ENCODE measurements at regions not wholly inside any gene's neighbourhood (a gene's known extent, or its start where the extent isn't known, plus 50 kb on each side); places are given as distances from the start of the nearest gene placed in this dataset.

DNA sequence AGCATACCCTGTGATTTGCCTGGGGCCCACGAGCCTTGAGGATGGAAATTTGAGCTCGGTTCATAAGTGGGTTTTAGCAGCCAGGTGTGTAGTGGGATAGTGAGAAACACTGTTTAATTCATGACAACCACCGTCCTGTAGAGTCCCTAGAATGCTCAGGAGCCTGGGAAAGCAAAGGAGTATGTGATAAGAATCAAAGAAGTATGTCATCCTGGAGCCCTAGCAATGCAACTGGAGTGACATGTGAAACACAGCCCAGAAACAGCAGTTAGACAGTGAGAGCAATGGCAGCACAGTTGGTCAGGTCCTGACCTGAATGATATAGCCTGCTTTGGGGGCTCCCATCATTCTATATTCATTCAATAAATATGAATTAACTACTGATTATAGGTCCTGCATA, 161.2 kb upstream of the ECI2 start:
- no peak for DNase-seq (ENCODE audit: low read depth in 2 of 2)

DNA sequence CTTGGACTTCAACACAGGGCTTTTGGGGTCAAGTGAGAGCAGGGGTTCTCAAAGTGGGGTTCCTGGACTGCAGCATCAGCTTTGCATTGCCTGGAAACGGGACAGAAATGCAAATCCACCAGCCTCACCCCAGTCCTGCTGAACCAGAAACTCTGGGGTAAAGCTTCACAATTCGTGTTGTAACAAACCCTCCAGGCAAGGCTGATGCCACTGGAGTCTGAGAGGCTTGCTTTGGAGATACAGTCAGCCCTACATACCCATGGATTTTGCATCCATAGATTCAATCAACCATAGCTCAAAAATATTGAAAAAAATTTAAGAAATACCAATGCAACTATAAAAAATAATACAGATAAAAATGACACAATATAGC, 160.4 kb upstream of the ECI2 start:
- DNase-seq (ENCODE audit: low read depth in 2 of 2), result no peak

DNA sequence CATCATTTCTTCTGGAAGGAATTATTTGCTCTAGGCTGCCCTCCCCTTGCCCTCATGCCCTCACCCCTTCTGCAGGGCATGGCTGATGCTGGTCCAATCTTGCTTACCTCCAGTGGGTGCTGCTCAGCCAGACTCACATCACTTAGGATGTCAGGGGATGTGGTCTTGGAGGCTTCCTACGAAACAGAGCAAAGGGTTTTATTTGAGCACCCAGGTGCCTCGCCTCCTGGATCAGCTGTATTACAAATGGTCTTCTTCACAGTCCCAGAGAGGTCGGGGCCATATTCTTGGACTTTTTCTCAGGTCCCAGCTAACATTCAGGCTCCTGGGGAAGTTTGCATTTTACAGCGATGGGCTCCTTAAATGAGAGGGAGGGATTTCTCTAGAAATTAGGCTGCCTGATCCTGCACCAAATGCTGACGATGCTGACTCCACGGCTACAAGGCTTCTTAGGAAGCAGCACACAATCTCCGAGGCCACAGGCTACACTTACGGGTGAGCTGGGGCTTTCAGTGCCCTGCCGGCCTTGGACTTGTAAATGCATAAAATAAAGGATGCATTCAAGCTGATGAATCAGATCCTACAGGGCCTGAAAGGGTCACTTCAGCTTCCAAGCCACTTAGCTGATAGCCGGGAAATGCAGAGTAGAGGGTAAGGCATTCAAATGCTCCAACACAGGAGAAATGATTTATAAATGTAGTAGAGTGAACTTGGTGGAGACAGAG, 159.8 kb upstream of the ECI2 start:
- DNase-seq (ENCODE audit: low read depth in 2 of 2), result no peak

DNA sequence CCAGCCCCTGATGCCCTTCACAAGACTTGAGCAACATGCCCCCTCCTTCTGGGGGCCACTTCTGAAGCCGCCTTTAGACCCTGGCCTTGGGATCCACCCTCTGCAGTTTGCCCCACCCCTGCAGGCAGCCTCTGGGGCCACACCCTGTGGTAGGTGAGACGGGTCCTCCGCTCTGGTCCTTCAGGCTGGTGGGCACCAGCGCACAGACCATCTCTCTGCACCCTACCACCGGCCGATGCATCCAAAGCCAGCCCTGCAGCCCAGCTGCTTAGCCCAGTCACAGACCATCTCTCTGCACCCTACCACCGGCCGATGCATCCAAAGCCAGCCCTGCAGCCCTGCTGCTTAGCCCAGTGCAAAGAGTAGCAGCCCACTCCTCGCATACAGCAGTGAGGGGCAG, 159.3 kb upstream of the ECI2 start:
- no peak for DNase-seq (ENCODE audit: low read depth in 2 of 2)

DNA sequence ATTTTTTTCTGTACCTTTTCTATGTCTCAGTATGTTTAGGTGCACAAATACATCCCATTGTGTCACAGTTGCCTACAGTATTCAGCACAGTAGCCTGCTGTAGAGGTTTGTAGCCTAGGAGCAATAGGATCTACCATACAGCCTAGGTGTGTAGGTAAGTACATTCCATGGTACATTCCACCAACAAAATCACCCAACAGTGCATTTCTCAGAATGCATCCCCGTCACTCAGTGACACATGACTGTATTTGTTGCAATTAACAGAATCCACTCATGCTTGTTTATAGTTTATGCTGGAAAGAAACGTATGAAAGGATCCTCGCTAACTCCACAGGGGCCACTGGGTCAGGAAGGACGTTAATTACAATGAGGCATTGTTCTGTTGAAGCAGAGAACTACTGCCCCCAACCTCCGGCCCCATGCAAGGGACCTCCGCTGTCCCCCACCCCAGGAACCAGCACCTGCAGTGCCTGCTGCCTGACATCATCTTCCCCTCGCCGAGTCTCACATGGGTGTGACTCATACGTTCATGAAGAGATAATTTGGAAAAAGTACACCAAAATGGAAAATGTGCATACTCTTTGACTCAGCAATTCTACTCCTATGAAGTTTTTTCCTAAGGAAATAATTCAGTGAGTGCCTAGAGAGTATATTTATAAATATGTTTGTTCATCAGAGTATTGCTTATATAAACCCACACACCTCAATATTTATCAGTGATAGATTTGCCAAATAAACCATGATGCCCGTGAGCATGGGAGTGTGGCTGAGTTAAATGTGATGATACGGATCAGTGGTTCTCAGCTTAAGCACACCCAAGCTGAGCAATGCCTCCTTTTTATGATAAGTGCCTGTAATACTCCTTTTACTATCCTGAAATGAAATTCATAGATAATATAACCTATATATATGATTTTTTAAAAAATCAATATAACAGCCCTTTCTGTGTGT, 156.4 kb upstream of the ECI2 start:
- DNase-seq (ENCODE audit: low read depth in 2 of 2), result no peak

DNA sequence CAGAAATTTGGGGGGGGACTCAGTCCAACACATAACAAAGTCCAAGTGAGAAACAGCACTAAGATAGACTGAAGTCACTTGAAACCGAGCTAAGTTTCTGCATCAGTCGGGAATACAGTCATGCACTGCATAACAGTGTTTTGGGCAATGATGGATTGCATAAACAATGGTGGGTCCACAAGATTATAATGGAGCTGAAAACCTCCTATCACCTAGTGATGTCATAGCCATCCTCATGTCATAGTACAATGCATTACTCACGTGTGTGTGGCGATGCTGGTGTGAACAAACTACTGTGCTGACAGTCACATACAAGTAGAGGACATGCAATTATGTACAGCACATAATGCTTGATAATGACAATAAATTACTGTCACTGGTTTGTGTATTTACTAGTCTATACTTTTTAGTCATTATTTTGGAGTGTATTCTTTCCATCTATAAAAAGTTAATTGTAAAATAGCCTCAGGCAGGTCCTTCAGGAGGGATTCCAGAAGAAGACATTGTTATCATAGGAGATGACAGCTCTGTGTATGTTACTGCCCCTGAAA, 154.5 kb upstream of the ECI2 start:
- DNase-seq (ENCODE audit: low read depth in 2 of 2), result no peak

DNA sequence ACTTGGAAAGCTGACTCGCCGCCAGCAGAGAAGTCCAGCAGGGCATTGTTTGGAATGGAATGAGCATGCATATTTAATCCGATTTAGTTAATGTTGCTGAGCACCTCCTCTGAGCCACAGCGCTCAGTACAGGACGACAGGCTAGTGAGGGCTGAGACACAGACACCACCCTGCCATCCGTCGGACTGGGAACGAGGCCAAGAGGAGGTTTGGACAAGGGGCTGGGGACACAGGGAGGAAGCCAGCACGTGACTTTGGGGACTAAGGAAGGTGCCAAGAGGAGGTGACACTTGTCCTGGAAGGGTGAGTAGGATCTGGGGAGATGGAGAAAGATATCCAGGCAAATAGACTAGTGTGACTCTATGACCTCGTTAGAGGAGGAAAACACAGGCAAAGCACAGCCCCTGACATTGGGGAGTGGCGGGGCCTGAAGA, 152.5 kb upstream of the ECI2 start:
- DNase-seq (ENCODE audit: low read depth in 2 of 2), result no peak

DNA sequence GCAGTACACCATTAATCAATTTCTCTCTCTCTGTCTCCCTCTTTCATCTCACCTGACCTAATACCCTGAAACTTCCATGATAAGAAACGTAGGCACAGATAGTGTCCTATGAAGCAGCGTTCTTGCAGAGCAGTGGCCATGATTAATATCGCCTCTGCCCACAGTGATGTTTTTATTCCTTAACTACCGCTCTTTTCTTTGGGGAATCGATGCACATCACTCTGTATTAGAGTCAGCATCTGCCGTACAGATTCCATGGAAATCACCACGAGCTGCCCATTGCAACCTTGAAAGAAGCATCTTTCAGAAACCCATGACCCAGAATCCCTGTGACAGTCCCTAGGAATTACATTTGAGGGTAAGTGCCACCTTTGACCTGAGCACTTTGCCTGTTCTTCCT, 152.0 kb upstream of the ECI2 start:
- no peak for DNase-seq (ENCODE audit: low read depth in 2 of 2)

DNA sequence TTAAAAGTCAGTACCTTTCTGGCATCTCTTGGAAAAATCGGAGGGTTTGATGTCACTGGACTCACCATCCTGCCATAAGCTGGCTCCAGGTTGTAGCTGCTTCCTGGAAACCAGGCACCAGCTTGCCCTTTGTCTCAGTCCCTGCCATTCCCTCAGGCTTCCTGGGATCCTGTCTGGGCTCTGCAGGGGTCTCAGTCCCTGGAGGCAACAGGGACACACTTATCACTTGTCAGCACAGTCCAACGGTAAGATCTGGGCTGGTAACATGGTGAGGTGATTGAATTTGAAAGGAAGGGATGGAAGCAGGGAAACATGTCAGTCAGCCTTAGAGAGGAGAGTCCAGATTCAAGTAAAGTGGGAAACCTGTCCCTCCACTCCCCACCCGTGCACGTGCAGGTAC, 147.6 kb upstream of the ECI2 start:
- no peak for DNase-seq (ENCODE audit: low read depth in 2 of 2)

DNA sequence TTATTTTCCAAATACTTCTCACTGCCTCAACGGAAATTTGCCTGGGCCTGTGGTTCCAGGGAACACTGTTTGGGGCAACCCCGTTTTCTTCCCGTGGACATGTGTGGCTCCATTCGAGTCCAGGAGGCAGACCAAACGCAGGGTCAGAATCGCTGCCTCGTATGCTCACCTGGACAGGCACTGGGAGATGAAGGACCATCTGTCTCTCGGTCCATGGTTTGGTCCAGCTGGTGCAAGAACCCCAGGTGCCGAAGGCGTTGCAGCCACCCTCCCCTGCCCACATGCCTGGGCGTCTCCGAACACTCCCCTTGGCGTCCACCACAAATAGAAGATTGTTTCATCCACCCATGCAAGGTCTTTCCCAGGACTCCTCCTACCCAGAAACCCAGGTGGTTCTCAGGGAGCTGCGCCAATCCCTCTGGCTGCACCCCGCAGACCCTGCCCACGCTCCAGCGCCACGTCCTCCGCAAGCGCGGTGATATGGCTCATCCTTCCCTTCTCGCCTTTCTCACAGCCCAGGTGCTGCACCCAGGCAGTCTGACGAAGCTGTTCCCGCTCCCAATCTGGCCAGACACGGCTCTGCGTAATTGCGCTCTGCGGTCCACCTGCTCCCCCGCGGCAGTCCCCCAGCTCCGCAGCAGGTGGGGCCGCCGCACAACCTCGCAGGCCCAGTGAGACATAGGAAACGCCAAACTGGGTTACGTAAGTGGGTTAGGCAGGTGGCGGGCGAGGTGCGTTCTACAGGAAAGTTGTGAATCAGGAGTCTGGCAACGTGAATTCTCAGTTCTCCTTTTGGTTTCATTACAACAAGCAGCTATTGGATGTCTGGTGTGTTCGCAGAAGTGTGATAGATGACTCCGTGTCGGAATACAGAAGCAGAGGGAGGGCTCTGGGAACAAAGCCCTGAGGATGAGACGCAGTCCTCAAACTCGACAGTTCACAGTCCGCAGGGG, 146.2 kb upstream of the ECI2 start:
- peak in 1 of 2 donors; percentile 10 for DNase-seq (ENCODE audit: low read depth in 2 of 2)

DNA sequence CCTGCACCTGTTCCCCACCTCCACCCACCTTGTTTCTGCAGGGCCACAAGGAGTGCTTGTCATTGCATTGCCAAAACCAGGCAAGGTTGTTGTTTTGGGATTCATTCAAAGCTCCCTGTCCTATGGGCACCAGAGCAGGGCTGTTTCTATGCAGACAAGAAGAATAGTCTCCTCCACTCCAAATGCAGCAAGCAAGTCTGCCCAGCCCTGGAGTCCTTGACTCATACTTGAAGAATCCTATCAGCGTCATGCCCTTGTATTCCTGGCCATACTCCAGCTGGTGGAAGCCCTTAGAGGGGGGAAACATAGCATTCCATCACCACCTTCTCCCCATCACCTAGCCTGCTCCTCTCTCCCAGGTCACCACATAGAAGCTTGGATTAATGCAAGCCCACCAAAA, 145.3 kb upstream of the ECI2 start:
- no peak for DNase-seq (ENCODE audit: low read depth in 2 of 2)

DNA sequence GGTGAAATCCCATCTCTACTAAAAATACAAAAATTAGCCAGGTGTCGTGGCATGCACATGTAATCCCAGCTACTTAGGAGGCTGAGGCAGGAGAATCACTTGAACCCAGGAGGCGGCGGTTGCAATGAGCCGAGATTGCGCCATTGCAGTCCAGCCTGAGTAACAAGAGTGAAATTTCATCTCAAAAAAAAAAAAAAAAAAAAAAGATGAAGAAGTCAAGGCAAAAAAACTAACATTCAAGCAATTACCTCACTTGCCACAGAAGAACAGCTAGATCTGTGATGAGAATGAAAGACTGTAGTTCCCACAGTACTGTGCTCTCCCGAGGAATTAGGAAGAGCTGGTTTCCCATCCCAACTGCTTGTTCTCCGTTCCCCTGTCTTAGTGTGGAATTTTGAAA, 144.7 kb upstream of the ECI2 start:
- DNase-seq (ENCODE audit: low read depth in 2 of 2), result no peak

DNA sequence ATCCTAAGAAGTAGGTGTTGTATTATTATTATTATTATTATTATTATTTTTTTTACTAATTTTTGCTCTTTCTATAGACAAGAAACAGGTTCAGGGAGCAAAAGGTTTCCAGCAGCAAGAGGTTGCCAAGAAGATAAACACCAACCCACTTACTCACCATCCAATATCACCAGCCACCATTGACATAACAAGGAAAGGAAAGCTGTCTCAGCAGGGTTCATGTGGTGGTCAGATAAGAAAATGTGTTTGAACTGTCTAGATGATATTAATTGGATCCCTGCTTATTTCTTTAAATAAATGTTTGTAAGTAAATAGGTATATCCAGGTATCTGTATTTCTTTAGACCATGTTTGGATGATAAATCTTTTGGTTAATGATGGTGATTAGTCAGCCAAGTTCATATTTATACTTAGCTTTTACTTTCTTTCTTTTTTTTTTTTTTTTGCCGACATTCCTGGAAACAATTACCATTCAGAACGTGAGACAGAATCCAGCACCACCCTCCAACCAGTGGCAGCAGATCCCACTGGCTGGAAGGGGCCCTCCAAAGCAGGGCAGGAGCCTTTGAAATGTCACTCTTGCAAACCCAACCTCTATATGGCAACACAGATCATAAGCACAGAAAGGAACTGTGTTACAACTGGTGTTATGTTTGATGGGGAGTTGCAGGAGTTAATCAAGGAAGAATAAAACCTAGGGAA, 139.2 kb upstream of the ECI2 start:
- DNase-seq (ENCODE audit: low read depth in 2 of 2), result no peak

DNA sequence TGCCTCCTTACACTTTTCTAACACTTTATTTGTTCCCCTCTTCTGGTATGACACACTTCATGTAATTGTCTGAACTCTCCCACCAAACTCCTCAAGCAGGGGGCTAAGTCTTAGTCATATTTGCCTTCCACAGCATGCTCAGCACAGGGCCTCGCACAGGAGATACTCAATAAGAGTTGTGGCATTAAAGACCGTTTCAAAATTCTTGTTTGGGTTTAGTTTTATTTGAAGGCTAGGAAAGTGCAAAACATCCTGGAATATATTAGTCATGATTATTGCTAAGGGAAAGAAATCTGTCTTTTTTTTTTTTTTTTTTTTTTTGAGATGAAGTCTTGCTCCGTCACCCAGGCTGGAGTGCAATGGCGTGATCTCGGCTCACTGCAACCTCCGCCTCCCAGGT, 137.6 kb upstream of the ECI2 start:
- DNase-seq (ENCODE audit: low read depth in 2 of 2), result no peak

DNA sequence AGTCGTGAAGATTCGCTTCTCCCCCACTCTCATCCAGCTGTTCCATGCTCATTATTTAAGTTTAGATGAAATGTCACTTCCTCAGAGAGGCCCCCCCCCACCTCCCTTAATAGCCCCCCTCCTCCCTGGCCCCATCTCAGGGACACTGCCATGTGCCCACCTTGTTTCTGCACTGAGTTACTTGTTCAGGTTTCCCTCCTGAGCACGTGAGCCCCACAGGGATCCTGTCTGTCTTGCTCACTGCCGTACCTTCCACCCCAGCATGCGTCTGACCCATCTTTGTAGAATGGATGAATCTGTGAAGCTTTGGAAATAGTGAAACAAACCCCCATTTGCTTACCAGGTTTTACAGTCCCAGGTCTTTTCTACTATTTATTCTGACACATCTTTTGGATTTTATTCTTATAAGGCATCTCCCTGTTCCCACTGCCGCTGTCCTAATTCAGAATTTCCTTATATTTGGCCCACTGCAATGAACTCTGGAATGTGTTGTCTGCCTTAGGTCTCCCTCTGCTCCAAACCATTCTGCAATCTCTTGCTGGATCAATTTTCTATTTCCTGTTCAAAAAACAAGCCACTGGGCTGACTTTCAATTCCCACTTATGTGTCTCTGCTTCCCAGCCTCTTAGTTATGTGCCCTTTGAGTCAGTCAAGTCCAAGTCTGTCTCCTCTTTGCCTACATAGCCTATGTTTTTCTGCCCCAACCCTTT, 136.5 kb upstream of the ECI2 start:
- no peak for DNase-seq (ENCODE audit: low read depth in 2 of 2)

DNA sequence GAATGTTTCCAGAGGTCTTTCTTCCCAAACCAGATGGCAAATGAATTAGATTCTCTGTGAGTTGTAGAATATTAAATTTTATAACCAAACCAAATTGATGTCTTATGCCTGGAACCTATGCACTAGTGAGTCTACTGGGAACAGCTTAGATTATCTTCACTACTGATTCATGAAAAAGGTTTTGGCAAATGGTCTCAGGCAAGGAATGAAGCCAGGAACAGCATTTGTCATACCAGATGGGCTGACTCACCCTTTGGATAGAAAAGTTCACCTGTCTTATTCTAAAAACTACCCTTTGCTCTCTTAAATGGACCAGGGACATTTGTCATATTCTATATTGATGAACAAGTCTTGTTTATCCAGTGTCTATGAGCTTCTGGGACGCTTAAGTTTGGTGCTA, 135.4 kb upstream of the ECI2 start:
- no peak for DNase-seq (ENCODE audit: low read depth in 2 of 2)

DNA sequence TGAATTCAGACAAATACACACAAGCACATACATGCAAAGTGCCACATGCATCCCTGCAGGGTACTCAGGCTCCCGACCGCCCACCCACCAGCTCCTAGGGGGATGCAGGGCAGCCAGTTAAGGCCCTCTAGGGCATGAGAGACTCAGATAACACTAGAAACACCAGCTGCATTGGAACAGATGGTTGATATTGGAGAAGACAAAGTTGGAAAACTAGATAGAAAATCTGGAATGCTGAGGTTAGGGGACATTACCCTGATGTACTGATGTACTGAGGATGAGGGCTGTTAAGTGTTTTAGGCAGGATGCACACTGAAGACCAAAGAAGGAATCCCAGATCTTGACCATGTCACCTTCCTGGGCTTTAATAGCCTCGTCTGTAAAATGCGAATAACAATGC, 134.6 kb upstream of the ECI2 start:
- no peak for DNase-seq (ENCODE audit: low read depth in 2 of 2)

DNA sequence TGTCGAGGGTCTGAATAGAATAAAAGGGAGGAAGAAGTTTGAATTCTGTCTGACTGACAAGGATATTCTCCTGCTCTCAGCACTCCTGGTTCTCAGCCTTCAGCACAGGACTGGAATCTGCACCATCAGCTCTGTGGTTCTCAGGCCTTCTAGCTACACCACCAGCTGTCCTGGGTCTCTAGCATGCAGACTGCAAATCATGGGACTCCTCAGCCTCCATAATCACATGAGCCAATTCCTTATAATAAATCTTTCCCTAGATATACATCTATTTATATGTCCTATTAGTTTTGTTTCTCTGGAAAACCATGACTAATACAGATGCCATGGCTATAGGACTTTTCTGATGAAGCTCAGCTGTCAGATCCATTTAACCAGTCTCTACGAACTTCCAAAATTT, 132.8 kb upstream of the ECI2 start:
- DNase-seq (ENCODE audit: low read depth in 2 of 2), result no peak

DNA sequence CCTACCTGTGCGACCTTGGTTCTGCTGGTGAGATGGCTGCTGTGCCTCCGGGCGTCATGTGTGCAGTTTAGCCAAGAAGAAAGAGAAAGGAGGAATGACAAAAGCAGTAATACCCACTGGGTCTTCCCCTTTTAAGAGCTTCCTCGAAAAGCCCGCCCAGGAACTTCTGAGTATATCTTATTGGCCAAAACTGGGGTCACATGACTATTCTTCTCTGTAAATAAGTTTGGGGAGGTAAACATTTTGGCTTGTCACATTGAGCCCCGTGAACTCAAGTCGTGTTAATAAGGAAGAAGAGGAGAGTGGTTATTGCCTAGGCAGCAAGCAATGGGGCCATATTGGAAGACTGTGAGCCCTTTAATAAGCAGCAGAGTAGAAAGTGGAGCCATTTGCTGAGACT, 130.4 kb upstream of the ECI2 start:
- no peak for DNase-seq (ENCODE audit: low read depth in 2 of 2)

DNA sequence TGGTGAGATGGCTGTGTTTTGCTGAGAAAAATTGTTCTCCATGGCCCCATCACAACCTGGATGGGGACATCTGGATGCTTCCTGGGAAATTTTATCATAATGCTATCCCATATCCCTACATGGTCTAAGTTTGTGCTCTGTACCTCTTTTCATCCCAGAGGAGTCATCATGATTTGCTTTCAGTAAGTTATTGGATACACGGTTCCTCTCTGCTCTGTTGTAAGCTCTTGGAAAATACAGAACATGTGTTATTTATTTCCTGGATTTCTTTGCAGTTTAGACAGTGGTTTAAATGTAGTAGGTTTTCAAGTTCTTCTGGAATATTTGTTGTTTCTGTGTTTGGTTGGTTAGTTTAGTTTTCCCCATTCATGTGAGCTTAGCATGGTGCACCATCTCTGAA, 129.2 kb upstream of the ECI2 start:
- no peak for DNase-seq (ENCODE audit: low read depth in 2 of 2)

DNA sequence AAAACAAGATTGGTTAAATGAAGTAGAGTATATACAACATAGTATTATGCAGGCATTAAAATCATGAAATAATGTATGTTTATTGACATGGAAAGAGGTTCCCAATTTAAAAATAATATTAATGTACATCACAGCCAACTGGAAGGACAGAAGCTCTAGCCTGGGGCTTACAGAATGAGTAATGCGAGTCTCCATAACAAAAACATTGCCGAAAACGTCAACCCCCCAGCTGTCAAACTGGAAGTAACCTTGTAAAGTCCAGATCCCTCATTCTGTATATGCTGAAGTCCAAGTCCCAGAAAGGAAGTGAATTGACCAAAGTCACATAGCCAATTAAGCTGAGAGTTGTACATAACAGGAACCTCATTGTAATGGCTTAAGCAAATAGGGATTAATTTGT, 128.7 kb upstream of the ECI2 start:
- DNase-seq (ENCODE audit: low read depth in 2 of 2), result no peak

Measured in activated CD4-positive, alpha-beta T cell treated with anti-CD3 and anti-CD28 coated beads for 24 hours (primary cell).